OCI-LY1 (cell line): ENCODE measurements at regions not wholly inside any gene's neighbourhood (a gene's known extent, or its start where the extent isn't known, plus 50 kb on each side); places are given as distances from the start of the nearest gene placed in this dataset.

Experiments used
- H2AFZ ChIP-seq: fragments of 200-600 bp; sonication (generic), shearing (Covaris generic); 2 replicates; pipeline ENCODE4 v1.6.0; 2014; ENCODE audit warnings: antibody characterized with exemption, mild to moderate bottlenecking, low read length
- H3F3A ChIP-seq: fragments of 200-600 bp; sonication (generic), shearing (Covaris generic); 2 replicates; pipeline ENCODE4 v1.6.0; 2014; ENCODE audit warnings: mild to moderate bottlenecking, antibody characterized with exemption, low read length, moderate library complexity; ENCODE audit not compliant: insufficient read depth
- H3K27ac ChIP-seq: fragments of 200-600 bp; sonication (generic); 2 replicates; pipeline ENCODE4 v1.5.1; 2014; ENCODE audit warnings: low read length, mixed run types, mild to moderate bottlenecking, low read depth; ENCODE audit not compliant: poor library complexity, severe bottlenecking
- H3K27me3 ChIP-seq: fragments of 200-600 bp; sonication (generic); 2 replicates; pipeline ENCODE4 v1.6.0; 2014; ENCODE audit warnings: antibody characterized with exemption, mild to moderate bottlenecking, low read length, moderate library complexity; ENCODE audit not compliant: insufficient read depth
- H3K36me3 ChIP-seq: fragments of 200-600 bp; sonication (generic); 2 replicates; pipeline ENCODE4 v1.6.1; 2014; ENCODE audit warnings: mild to moderate bottlenecking, antibody characterized with exemption, low read length, moderate library complexity, mixed read lengths; ENCODE audit not compliant: insufficient read depth
- H3K4me1 ChIP-seq: fragments of 200-600 bp; sonication (generic); 2 replicates; pipeline ENCODE4 v1.5.1; 2014; ENCODE audit warnings: mild to moderate bottlenecking, low read length, moderate library complexity; ENCODE audit not compliant: insufficient read depth, severe bottlenecking
- H3K4me2 ChIP-seq: fragments of 200-600 bp; sonication (generic), shearing (Covaris generic); 2 replicates; pipeline ENCODE4 v1.6.1; 2014; ENCODE audit warnings: low read length
- H3K4me3 ChIP-seq: fragments of 200-600 bp; sonication (generic); 2 replicates; pipeline ENCODE4 v1.5.1; 2014; ENCODE audit warnings: low read length, low read depth, mild to moderate bottlenecking, mixed read lengths; ENCODE audit not compliant: poor library complexity, severe bottlenecking
- H3K79me2 ChIP-seq: fragments of 200-600 bp; shearing (Covaris generic); 2 replicates; pipeline ENCODE4 v1.6.1; 2016; ENCODE audit warnings: mixed run types, low read length, mixed read lengths; ENCODE audit not compliant: insufficient read depth
- H3K9ac ChIP-seq: fragments of 200-600 bp; sonication (generic), shearing (Covaris generic); 2 replicates; pipeline ENCODE4 v1.6.1; 2014; ENCODE audit warnings: mild to moderate bottlenecking, low read length, mixed read lengths
- H3K9me2 ChIP-seq: fragments of 200-600 bp; sonication (generic), shearing (Covaris generic); 2 replicates; pipeline ENCODE4 v1.6.1; 2014; ENCODE audit warnings: low read depth, mild to moderate bottlenecking, low read length, mixed read lengths
- H3K9me3 ChIP-seq: fragments of 200-600 bp; shearing (Covaris generic); 2 replicates; pipeline ENCODE4 v1.6.1; 2014; ENCODE audit warnings: low read length, mixed read lengths
- H4K20me1 ChIP-seq: fragments of 200-600 bp; sonication (generic), shearing (Covaris generic); 2 replicates; pipeline ENCODE4 v1.6.0; 2016; ENCODE audit warnings: mild to moderate bottlenecking, low read length; ENCODE audit not compliant: insufficient read depth
- EZH2 ChIP-seq: fragments of 200-600 bp; sonication (generic), shearing (Covaris generic); IDR thresholded peaks from 2 replicates; pipeline ENCODE4 v1.8.0; 2017; ENCODE audit warnings: borderline replicate concordance, mixed run types, mild to moderate bottlenecking, antibody characterized with exemption, low read length, moderate library complexity, mixed read lengths
- TF ChIP-seq, protein P1 (sequence below): fragments of 200-600 bp; sonication (generic), shearing (Covaris generic); IDR thresholded peaks from 2 replicates; pipeline ENCODE4 v1.5.1; 2017; ENCODE audit warnings: mild to moderate bottlenecking, antibody characterized with exemption, low read length, moderate library complexity, mixed read lengths

DNA sequence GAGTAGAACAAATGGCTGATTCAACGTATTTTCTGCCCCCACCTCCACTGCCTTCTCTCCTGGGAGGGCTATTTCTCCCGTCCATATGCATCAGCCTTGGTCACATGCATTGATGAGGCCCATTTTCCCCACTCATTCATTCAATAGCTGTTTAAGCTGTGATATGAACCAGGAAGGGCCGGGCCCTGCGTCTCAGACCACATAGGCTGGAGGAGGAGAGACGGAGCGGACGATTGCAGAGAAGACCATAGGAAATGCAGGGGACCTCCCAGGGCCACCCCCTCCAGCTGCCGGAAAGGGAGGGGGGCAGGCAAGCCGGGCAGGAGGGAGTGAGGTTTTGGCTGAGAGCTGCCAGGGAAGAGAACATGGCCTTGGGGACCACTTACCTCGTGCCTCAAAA lies 104.4 kb upstream of the TMEM132D start:
- no peak overlapping the region for H3K27ac ChIP-seq
- no peak overlapping the region for H2AFZ ChIP-seq
- no peaks in the 10 kb centered on the region for H3K27me3 ChIP-seq
- H3K9me3 ChIP-seq, result no peaks in the 10 kb centered on the region
- H3K4me3 ChIP-seq, result no peak overlapping the region
- H3K9me2 ChIP-seq, result no peaks in the 10 kb centered on the region
- no peaks in the 10 kb centered on the region for H3K36me3 ChIP-seq
- no peaks in the 10 kb centered on the region for H3K4me1 ChIP-seq
- no peaks in the 10 kb centered on the region for H4K20me1 ChIP-seq
- no peak for TF ChIP-seq EZH2
- TF ChIP-seq, protein P1, sequence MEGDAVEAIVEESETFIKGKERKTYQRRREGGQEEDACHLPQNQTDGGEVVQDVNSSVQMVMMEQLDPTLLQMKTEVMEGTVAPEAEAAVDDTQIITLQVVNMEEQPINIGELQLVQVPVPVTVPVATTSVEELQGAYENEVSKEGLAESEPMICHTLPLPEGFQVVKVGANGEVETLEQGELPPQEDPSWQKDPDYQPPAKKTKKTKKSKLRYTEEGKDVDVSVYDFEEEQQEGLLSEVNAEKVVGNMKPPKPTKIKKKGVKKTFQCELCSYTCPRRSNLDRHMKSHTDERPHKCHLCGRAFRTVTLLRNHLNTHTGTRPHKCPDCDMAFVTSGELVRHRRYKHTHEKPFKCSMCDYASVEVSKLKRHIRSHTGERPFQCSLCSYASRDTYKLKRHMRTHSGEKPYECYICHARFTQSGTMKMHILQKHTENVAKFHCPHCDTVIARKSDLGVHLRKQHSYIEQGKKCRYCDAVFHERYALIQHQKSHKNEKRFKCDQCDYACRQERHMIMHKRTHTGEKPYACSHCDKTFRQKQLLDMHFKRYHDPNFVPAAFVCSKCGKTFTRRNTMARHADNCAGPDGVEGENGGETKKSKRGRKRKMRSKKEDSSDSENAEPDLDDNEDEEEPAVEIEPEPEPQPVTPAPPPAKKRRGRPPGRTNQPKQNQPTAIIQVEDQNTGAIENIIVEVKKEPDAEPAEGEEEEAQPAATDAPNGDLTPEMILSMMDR, result no peak
- H3K79me2 ChIP-seq, result no peaks in the 10 kb centered on the region
- no peaks in the 10 kb centered on the region for H3F3A ChIP-seq
- H3K9ac ChIP-seq, result no peak overlapping the region
- no peak overlapping the region for H3K4me2 ChIP-seq

DNA sequence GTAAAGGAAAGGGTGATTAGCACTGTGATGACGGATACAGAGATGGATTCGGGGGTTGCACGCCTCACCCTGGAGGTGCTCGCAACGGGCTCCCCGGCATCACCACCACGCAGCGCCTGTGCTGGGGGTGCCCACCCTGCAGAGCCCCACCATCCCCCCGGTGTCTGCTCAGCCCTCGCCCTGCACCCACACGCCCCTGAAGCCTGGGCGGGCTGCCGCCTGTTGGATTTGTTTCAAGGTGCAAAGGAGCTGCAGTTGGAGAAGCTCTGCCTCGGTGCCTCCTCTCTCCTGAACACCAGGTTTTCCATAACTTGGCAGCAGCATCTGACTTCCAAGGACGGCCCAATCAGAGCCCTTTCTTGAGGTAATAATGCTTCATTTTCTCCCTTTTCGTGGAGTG lies 106.1 kb upstream of the TMEM132D start:
- Histone ChIP-seq H3K4me3 (no peak overlapping the region), H3K4me1 (no peaks in the 10 kb centered on the region), H4K20me1 (no peaks in the 10 kb centered on the region), H3K9me3 (no peaks in the 10 kb centered on the region), H3K27me3 (no peaks in the 10 kb centered on the region), H2AFZ (no peak overlapping the region), H3K79me2 (no peaks in the 10 kb centered on the region), H3K4me2 (no peak overlapping the region), H3K9ac (no peak overlapping the region), H3K36me3 (no peaks in the 10 kb centered on the region), H3K27ac (no peak overlapping the region), H3F3A (no peaks in the 10 kb centered on the region), H3K9me2 (no peaks in the 10 kb centered on the region)
- no peak for TF ChIP-seq EZH2
- TF ChIP-seq, protein P1, result no peak

DNA sequence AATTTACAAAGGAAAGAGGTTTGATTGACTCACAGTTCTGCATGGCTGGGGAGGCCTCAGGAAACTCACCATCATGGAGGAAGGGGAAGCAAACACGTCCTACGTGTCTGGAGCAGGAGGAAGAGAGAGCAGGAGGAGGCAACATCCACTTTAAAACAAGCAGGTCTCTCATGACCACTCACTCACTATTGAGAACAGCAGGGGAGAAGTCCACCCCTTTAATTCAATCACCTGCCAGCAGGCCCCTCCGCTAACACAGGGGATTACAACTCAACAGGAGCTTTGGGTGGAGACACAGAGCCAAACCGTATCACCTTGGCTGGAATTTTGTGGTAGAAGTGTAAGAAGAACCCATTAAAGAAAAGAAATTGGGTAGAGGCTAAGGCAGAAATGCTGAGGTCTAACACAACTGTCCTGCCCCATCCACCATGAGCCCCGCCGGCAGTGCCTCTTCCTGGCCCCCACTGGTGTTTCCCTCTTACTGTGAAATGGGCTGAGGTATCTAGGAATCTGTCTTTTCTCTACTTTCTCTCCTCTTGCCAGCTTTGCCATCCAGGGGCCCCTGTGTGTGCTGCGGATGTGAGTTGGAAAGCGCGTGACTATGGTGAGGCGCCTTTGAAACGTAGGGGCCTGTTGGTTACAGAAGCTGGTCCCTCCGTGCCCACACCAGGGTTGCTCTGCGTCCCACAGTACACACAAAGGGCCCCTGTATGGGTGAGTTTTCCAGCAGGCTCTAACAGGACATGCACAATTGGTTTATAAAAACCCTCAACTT lies 108.0 kb upstream of the TMEM132D start:
- H3K9me2 ChIP-seq, result no peaks in the 10 kb centered on the region
- H3K9ac ChIP-seq, result no peak overlapping the region
- H3K27ac ChIP-seq, result no peak overlapping the region
- no peaks in the 10 kb centered on the region for H3K9me3 ChIP-seq
- no peaks in the 10 kb centered on the region for H4K20me1 ChIP-seq
- no peaks in the 10 kb centered on the region for H3F3A ChIP-seq
- no peaks in the 10 kb centered on the region for H3K4me1 ChIP-seq
- H3K4me3 ChIP-seq, result no peak overlapping the region
- TF ChIP-seq EZH2, result no peak
- TF ChIP-seq, protein P1, result no peak
- H3K27me3 ChIP-seq, result no peaks in the 10 kb centered on the region
- H3K79me2 ChIP-seq, result no peaks in the 10 kb centered on the region
- no peak overlapping the region for H2AFZ ChIP-seq
- H3K4me2 ChIP-seq, result no peak overlapping the region
- H3K36me3 ChIP-seq, result no peaks in the 10 kb centered on the region
